PFSK-1 (cell line): ENCODE measurements at regions not wholly inside any gene's neighbourhood (a gene's known extent, or its start where the extent isn't known, plus 50 kb on each side); places are given as distances from the start of the nearest gene placed in this dataset.

Experiments used
- FOXP2 ChIP-seq: optimal IDR thresholded peaks from 2 replicates; pipeline ENCODE3; 2011; ENCODE audit warnings: borderline replicate concordance, control low read depth, inconsistent platforms; ENCODE audit not compliant: insufficient read depth; ENCODE audit errors: extremely low read length, extremely low read depth
- POLR2AphosphoS5 ChIP-seq: IDR thresholded peaks from 2 replicates; pipeline ENCODE4 v1.6.1; 2012; ENCODE audit warnings: low read depth, mild to moderate bottlenecking, control low read depth, low read length, moderate library complexity

DNA sequence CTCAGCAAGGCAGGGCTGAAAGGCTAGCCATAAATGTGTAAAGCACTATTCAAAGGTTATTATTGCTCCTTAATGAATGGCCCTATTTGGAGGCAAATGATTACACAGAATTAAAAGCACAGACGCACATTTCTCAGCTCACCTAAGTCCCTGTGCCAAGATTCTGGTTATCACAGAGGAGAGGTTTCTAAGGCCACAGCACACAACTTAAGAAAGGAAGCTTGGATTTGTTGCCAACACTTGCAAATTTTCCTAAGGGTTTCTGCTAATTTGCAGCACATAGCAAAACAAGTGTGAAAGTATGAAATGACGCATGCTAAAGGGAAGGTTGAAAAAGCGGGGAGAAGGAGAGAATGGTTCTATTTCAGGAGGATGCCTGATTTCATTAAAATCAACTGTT, 834.1 kb upstream of the C9orf72 start:
- TF ChIP-seq POLR2AphosphoS5 = no peak
- no peak for TF ChIP-seq FOXP2
